Endothelial cell of umbilical vein (primary cell): ENCODE measurements at regions not wholly inside any gene's neighbourhood (a gene's known extent, or its start where the extent isn't known, plus 50 kb on each side); places are given as distances from the start of the nearest gene placed in this dataset.

ENCODE experiments used
- BruUV-seq: library from RNA; stranded (reverse); fragments of 400-500 nt; replicated peaks from 2 replicates; lab custom pipeline; 2021; lab: Mats Ljungman, UMichigan
- CTCF ChIA-PET: fragments of 300-600, 350-600 bp; sonication (Branson Sonifier 250); formaldehyde crosslinking; loops from one replicate; lab custom pipeline; 2021; ENCODE audit warnings: antibody characterized with exemption, inconsistent platforms; lab: Charles Lee
- POLR2A ChIA-PET: fragments of 300-600, 350-600 bp; sonication (Branson Sonifier 250); formaldehyde crosslinking; loops from one replicate; lab custom pipeline; 2021; ENCODE audit warnings: antibody characterized with exemption, inconsistent platforms; lab: Charles Lee
- DNase-seq: peaks from one replicate; pipeline ENCODE4 v3.0.0-alpha.2; 2011; ENCODE audit warnings: low read depth, low spot score
- FAIRE-seq: peaks from 2 replicates; lab custom pipeline; 2011; peaks lifted over from hg19 to GRCh38; lab: Jason Lieb, UNC
- H2AFZ ChIP-seq: 2 replicates; pipeline ENCODE4 v1.6.0; 2012; ENCODE audit warnings: low read depth, low read length, control low read depth, inconsistent platforms
- H3K27ac ChIP-seq: 2 replicates; pipeline ENCODE4 v1.5.1; 2011; ENCODE audit warnings: low read depth, mild to moderate bottlenecking, control low read depth, low read length, moderate library complexity; ENCODE audit not compliant: insufficient read depth
- H3K27me3 ChIP-seq, 2 experiments: 2 replicates each; pipeline versions ENCODE4 v1.6.0 to v1.6.1; 2011; ENCODE audit warnings: low read length in 2 of 2, mixed read lengths in 1 of 2; ENCODE audit not compliant: control insufficient read depth in 2 of 2, insufficient read depth in 2 of 2
- H3K36me3 ChIP-seq, 2 experiments: 2 replicates in 1 of 2; 3 replicates in 1 of 2; pipeline ENCODE4 v1.5.1; 2011; ENCODE audit warnings: low read length in 2 of 2, mild to moderate bottlenecking in 1 of 2, moderate library complexity in 1 of 2; ENCODE audit not compliant: control insufficient read depth in 2 of 2, insufficient read depth in 2 of 2; ENCODE audit errors: extremely low read depth in 1 of 2
- H3K4me1 ChIP-seq: 3 replicates; pipeline ENCODE4 v1.5.1; 2011; ENCODE audit warnings: mild to moderate bottlenecking, low read length; ENCODE audit not compliant: control insufficient read depth, insufficient read depth; ENCODE audit errors: extremely low read depth
- H3K4me2 ChIP-seq: 2 replicates; pipeline ENCODE4 v1.6.1; 2011; ENCODE audit warnings: low read length, control low read depth, mixed read lengths; ENCODE audit not compliant: insufficient read depth
- H3K4me3 ChIP-seq, 3 experiments: fragments of 200-600 bp in 1 of 3; sonication (generic), shearing (Covaris generic) in 1 of 3; replicated peaks in 1 of 3; 2 replicates each; pipeline ENCODE4 v1.5.1; 2011 to 2016; ENCODE audit warnings: control low read depth in 3 of 3, low read length in 3 of 3, mild to moderate bottlenecking in 2 of 3, inconsistent platforms in 1 of 3, low read depth in 1 of 3, moderate library complexity in 1 of 3; ENCODE audit not compliant: insufficient read depth in 1 of 3
- H3K79me2 ChIP-seq: 2 replicates; pipeline ENCODE4 v1.6.0; 2012; ENCODE audit warnings: low read length, inconsistent platforms; ENCODE audit not compliant: control insufficient read depth, insufficient read depth
- H3K9ac ChIP-seq: replicated peaks from 2 replicates; pipeline ENCODE3; 2011; ENCODE audit warnings: low read length, control low read depth; ENCODE audit not compliant: insufficient read depth; ENCODE audit errors: extremely low read depth
- H3K9me1 ChIP-seq: replicated peaks from 3 replicates; pipeline ENCODE4 v1.6.0; 2011; ENCODE audit warnings: mild to moderate bottlenecking, low read length; ENCODE audit not compliant: control insufficient read depth, insufficient read depth; ENCODE audit errors: extremely low read depth
- H3K9me3 ChIP-seq: replicated peaks from 2 replicates; pipeline ENCODE4 v1.5.1; 2012; ENCODE audit warnings: low read length, inconsistent platforms; ENCODE audit not compliant: control insufficient read depth, insufficient read depth
- H4K20me1 ChIP-seq: replicated peaks from 2 replicates; pipeline ENCODE3; 2011; ENCODE audit warnings: mild to moderate bottlenecking, low read length; ENCODE audit not compliant: control insufficient read depth, insufficient read depth; ENCODE audit errors: extremely low read depth
- CTCF ChIP-seq, 2 donors: IDR thresholded peaks; 1 replicate in 1 of 2; 2 replicates in 1 of 2; pipeline ENCODE4 v1.5.1; 2011; ENCODE audit warnings: low read length in 2 of 2, mild to moderate bottlenecking in 2 of 2, moderate library complexity in 2 of 2, control low read depth in 1 of 2, inconsistent platforms in 1 of 2, low read depth in 1 of 2; ENCODE audit not compliant: insufficient read depth in 1 of 2; ENCODE audit errors: extremely low read depth in 1 of 2
- EZH2 ChIP-seq: IDR thresholded peaks from 2 replicates; pipeline ENCODE4 v1.6.1; 2012; ENCODE audit warnings: borderline replicate concordance, low read depth, mild to moderate bottlenecking, moderate library complexity, low read length, inconsistent platforms; ENCODE audit not compliant: severe bottlenecking
- FOS ChIP-seq: IDR thresholded peaks from 2 replicates; pipeline ENCODE4 v1.6.1; 2011; ENCODE audit warnings: mild to moderate bottlenecking, low read length, moderate library complexity, borderline replicate concordance; ENCODE audit not compliant: insufficient read depth
- GATA2 ChIP-seq: IDR thresholded peaks from 2 replicates; pipeline ENCODE4 v1.7.0; 2011; ENCODE audit warnings: low read depth, mild to moderate bottlenecking, moderate library complexity, mixed read lengths, low read length; ENCODE audit not compliant: insufficient read length, insufficient read depth
- JUN ChIP-seq: IDR thresholded peaks from 2 replicates; pipeline ENCODE4 v1.6.1; 2011; ENCODE audit warnings: borderline replicate concordance, low read depth; ENCODE audit not compliant: insufficient read length, insufficient read depth
- MYC ChIP-seq: IDR thresholded peaks from one replicate; pipeline ENCODE4 v1.6.1; 2011; ENCODE audit warnings: mild to moderate bottlenecking, low read depth, low read length
- POLR2A ChIP-seq: IDR thresholded peaks from 2 replicates; pipeline ENCODE4 v1.6.1; 2012; ENCODE audit warnings: low read depth, mild to moderate bottlenecking, control low read depth, low read length
- POLR2AphosphoS5 ChIP-seq: IDR thresholded peaks from 2 replicates; pipeline ENCODE4 v1.6.1; 2012; ENCODE audit warnings: low read depth, mild to moderate bottlenecking, control low read depth, low read length, moderate library complexity; ENCODE audit not compliant: insufficient read depth
- dilution Hi-C: fragments of 300-500 bp; cut with MboI; formaldehyde crosslinking; loops from one replicate; pipeline ENCODE4 v1.15.0; 2019; ENCODE audit warnings: low sequenced_read_pairs; ENCODE audit not compliant: extremely low pct_ligation_motif_present
- intact Hi-C: fragments of 100-400 bp; cut with micrococcal nuclease; formaldehyde crosslinking; loops from one replicate; pipeline ENCODE4 v1.10.0; 2022
- TF ChIP-seq, protein P1 (sequence below): IDR thresholded peaks from 2 replicates; pipeline ENCODE4 v1.6.1; 2011; ENCODE audit not compliant: insufficient read depth, insufficient read length

- H4K20me1 ChIP-seq: no peaks in the 10 kb centered on the region
- H3K79me2 ChIP-seq: no peaks in the 10 kb centered on the region
- no peak for DNase-seq
- no peak overlapping the region for H3K4me2 ChIP-seq
- FAIRE-seq: no peak
- no peaks in the 10 kb centered on the region for H3K9me3 ChIP-seq
- TF ChIP-seq POLR2A: no peak
- no peak for TF ChIP-seq GATA2
- no peak for TF ChIP-seq JUN
- TF ChIP-seq, protein P1, sequence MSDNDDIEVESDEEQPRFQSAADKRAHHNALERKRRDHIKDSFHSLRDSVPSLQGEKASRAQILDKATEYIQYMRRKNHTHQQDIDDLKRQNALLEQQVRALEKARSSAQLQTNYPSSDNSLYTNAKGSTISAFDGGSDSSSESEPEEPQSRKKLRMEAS: no peak
- no peak for TF ChIP-seq CTCF (IDR thresholded peaks at IDR 0.05; ENCODE audit: extremely low read depth in 1 of 2, insufficient read depth in 1 of 2, low read depth in 1 of 2, low read length in 2 of 2)
- no peak for TF ChIP-seq POLR2AphosphoS5
- no peak for TF ChIP-seq FOS
- TF ChIP-seq MYC: no peak
- no peak for TF ChIP-seq EZH2
- H3K27me3 ChIP-seq: peaks cover 0 to 4% of the 10 kb centered on the region in 2 experiments
- no peaks in the 10 kb centered on the region for H3K36me3 ChIP-seq
- ChIA-PET CTCF (no interaction called here), POLR2A (no interaction called here)
- BruUV-seq: no TSS peak
- intact Hi-C loops: no loop called here
- no peak overlapping the region for H3K27ac ChIP-seq
- dilution Hi-C loops: no loop called here
- no peaks in the 10 kb centered on the region for H3K4me1 ChIP-seq
- H2AFZ ChIP-seq: no peak overlapping the region
- H3K4me3 ChIP-seq: no peak overlapping the region
- no peaks in the 10 kb centered on the region for H3K9me1 ChIP-seq
- no peak overlapping the region for H3K9ac ChIP-seq
These were observed 91.8 kb downstream of the SOD2 start for GRCh38 chr6:159601211-159601610.
